ENCODE measurements at regions not wholly inside any gene's neighbourhood (a gene's known extent, or its start where the extent isn't known, plus 50 kb on each side); places are given as distances from the start of the nearest gene placed in this dataset.

DNA sequence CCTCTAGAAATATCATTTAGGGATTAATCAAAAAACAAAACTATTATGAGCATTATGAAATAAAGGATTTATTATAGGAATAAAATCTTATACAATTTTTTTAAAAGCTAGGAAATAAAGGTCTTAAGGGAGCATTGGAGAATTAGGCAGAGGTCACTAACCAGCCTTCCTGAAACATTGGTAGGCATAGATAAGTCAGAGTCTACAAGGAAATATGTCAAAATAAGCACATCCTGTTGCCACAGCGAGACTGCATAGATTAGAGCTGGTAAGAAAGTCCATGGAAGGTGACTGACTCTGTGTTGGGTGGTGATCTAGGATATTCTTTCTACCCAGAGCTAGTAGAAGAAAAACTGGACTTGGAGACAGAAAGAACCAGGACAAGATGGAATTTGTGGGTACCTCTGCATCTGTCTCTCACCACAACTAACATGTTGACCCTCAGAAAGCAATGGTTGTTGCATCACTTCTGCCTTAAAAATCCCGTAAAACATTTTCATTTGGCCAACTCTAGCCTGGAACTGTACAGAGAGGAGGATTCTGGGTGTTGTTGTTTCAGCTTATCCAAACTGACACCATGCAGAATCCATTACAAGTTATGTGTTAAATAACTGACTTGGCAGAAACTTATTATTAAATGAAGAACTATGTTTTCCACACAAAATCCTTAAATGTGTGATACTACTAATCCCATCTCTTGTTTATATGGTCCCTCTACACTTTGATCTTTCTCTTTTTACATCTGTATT lies 77.1 kb downstream of the FBXO5 start:
- H3K27ac Mint-ChIP-seq, result no peak overlapping the region
- H3K9me3 Mint-ChIP-seq, result no peaks in the 10 kb centered on the region
- H3K36me3 Mint-ChIP-seq, result no peaks in the 10 kb centered on the region
- TF ChIP-seq, protein P1, sequence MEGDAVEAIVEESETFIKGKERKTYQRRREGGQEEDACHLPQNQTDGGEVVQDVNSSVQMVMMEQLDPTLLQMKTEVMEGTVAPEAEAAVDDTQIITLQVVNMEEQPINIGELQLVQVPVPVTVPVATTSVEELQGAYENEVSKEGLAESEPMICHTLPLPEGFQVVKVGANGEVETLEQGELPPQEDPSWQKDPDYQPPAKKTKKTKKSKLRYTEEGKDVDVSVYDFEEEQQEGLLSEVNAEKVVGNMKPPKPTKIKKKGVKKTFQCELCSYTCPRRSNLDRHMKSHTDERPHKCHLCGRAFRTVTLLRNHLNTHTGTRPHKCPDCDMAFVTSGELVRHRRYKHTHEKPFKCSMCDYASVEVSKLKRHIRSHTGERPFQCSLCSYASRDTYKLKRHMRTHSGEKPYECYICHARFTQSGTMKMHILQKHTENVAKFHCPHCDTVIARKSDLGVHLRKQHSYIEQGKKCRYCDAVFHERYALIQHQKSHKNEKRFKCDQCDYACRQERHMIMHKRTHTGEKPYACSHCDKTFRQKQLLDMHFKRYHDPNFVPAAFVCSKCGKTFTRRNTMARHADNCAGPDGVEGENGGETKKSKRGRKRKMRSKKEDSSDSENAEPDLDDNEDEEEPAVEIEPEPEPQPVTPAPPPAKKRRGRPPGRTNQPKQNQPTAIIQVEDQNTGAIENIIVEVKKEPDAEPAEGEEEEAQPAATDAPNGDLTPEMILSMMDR (conservative IDR thresholded peaks at IDR 0.05), result no peak
- no peak for DNase-seq (ENCODE audit: extremely low spot score, unreplicated experiment)
- no peak overlapping the region for H3K4me3 Mint-ChIP-seq
- peaks cover 14% of the 10 kb centered on the region for H3K27me3 Mint-ChIP-seq
- H3K4me1 Mint-ChIP-seq (ENCODE audit: unreplicated experiment), result no peaks in the 10 kb centered on the region

DNA sequence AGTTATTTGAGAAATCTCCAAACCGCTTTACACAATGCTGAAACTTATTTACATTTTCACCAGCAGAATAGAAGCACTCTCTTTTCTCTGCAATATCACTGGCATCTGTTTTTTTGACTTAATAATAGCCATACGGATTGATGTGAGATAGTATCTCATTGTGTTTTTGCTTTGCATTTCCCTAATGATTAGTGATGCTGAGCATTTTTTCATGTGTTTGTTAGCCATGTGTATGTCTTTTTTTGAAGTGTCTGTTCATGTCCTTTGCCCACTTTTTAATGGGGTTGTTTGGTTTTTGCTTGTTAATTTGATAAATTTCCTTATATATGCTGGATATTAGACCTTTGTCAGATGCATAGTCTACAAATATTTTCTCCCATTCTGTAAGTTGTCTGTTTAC lies 73.6 kb downstream of the FBXO5 start:
- peaks cover 15% of the 10 kb centered on the region for H3K27me3 Mint-ChIP-seq
- no peaks in the 10 kb centered on the region for H3K4me1 Mint-ChIP-seq (ENCODE audit: unreplicated experiment)
- no peak for DNase-seq (ENCODE audit: extremely low spot score, unreplicated experiment)
- H3K27ac Mint-ChIP-seq, result no peak overlapping the region
- H3K36me3 Mint-ChIP-seq, result no peaks in the 10 kb centered on the region
- H3K4me3 Mint-ChIP-seq, result no peak overlapping the region
- peaks cover 6% of the 10 kb centered on the region for H3K9me3 Mint-ChIP-seq
- TF ChIP-seq, protein P1 (conservative IDR thresholded peaks at IDR 0.05), result no peak

DNA sequence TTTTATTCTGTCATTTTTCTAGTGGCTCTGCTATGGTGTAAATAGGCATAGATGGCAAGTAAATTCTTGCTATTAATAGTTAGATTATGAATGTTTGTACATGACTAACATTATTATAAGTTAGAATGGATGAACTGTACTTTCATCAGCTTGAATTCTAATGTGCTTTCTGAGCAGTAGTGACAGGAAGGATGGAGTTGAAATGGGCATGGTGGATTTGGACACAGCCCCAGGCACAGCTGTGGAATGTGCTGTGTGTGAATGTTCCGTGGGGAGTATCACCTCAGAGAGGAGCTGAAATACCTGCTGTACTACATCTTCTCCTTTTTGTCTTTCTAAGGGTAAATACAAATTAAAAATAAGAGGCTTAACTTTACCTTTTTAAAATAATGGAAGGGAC lies 66.8 kb downstream of the FBXO5 start:
- H3K27me3 Mint-ChIP-seq, result peaks cover 9% of the 10 kb centered on the region
- H3K4me3 Mint-ChIP-seq, result no peak overlapping the region
- H3K27ac Mint-ChIP-seq, result peak overlapping the region; percentile 72
- no peak for DNase-seq (ENCODE audit: extremely low spot score, unreplicated experiment)
- no peaks in the 10 kb centered on the region for H3K4me1 Mint-ChIP-seq (ENCODE audit: unreplicated experiment)
- peaks cover 6% of the 10 kb centered on the region for H3K9me3 Mint-ChIP-seq
- TF ChIP-seq, protein P1 (conservative IDR thresholded peaks at IDR 0.05), result no peak
- H3K36me3 Mint-ChIP-seq, result no peaks in the 10 kb centered on the region

DNA sequence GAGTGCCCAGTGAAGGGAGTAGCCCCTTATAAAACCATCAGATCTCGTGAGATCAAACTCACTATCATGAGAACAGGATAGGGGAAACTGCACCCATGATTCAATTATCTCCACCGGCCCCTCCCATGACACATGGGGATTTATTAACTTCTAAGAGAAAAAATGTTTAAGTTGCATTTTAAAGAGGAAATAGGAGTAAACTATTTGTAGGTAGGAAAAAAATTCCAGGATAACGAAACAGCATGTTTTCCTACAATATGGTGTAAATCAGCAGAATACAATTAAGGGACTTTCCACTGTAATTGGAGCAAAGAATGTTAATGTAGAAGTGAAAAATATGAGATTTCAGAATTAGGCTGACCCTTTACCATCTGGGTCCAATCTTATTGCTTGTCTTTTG lies 63.9 kb downstream of the FBXO5 start:
- TF ChIP-seq, protein P1 (conservative IDR thresholded peaks at IDR 0.05), result no peak
- no peak overlapping the region for H3K4me3 Mint-ChIP-seq
- DNase-seq (ENCODE audit: extremely low spot score, unreplicated experiment), result no peak
- H3K4me1 Mint-ChIP-seq (ENCODE audit: unreplicated experiment), result no peaks in the 10 kb centered on the region
- no peak overlapping the region for H3K27ac Mint-ChIP-seq
- no peaks in the 10 kb centered on the region for H3K9me3 Mint-ChIP-seq
- no peaks in the 10 kb centered on the region for H3K36me3 Mint-ChIP-seq
- no peaks in the 10 kb centered on the region for H3K27me3 Mint-ChIP-seq

DNA sequence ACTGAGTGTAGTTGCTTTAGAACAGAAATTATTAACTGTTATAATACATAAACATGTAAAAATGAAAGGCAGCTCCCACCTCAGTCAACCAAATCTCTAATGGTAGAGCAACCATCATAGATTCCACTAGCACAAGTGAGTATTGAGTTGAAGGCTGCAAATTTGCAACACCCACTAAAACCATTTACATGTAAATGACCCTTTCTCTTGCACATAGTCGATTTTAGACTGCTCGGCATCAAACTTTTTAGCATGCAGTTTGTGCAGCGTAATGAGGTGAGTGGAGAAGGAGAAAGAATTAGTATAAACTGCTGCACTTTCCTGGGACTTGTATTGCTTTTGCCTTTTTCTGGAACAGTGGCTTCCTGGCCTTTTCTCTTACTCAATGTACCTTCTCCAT lies 62.8 kb downstream of the FBXO5 start:
- H3K4me1 Mint-ChIP-seq (ENCODE audit: unreplicated experiment), result no peaks in the 10 kb centered on the region
- H3K27me3 Mint-ChIP-seq, result no peaks in the 10 kb centered on the region
- H3K36me3 Mint-ChIP-seq, result no peaks in the 10 kb centered on the region
- no peak for DNase-seq (ENCODE audit: extremely low spot score, unreplicated experiment)
- no peak overlapping the region for H3K4me3 Mint-ChIP-seq
- no peaks in the 10 kb centered on the region for H3K9me3 Mint-ChIP-seq
- H3K27ac Mint-ChIP-seq, result no peak overlapping the region
- TF ChIP-seq, protein P1 (conservative IDR thresholded peaks at IDR 0.05), result no peak
